GM12865 (cell line): ENCODE measurements at regions not wholly inside any gene's neighbourhood (a gene's known extent, or its start where the extent isn't known, plus 50 kb on each side); places are given as distances from the start of the nearest gene placed in this dataset.
"Not testable (repeated sequence)": the region's sequence is repeated elsewhere in the genome, so short reads cannot be mapped to it uniquely, and the experiment has no call there.

Source experiments
- DNase-seq: peaks from one replicate; pipeline ENCODE4 v3.0.0; 2010; ENCODE audit warnings: low read depth
- H3K4me3 ChIP-seq: 2 replicates; pipeline ENCODE4 v1.5.1; 2011; ENCODE audit warnings: mild to moderate bottlenecking, low read depth, low read length, control low read depth
- TF ChIP-seq, protein P1 (sequence below): IDR thresholded peaks from 2 replicates; pipeline ENCODE4 v1.5.1; 2011; ENCODE audit warnings: low read length, control low read depth, low read depth, inconsistent platforms; ENCODE audit not compliant: insufficient read depth; ENCODE audit errors: missing control alignments

DNA sequence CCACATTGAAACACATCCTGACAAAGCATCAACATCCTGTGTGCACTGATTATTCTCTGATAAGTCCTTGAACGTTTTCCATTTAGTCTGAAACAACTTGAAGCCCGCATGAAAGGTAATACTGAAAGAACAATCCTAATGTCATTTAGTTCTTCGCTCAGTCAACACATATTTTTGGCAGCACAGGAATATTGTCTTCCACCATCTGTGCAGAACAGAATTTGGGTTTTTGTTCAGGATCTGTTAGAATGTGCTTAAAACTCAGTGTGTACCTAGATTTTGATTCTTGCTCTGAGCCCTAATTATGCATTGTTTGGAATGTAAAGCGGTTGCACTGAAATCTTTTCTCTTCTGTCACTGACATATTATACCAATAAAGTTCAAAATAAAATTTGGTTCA is 1036.6 kb downstream of the CDH11 start:
- TF ChIP-seq, protein P1, sequence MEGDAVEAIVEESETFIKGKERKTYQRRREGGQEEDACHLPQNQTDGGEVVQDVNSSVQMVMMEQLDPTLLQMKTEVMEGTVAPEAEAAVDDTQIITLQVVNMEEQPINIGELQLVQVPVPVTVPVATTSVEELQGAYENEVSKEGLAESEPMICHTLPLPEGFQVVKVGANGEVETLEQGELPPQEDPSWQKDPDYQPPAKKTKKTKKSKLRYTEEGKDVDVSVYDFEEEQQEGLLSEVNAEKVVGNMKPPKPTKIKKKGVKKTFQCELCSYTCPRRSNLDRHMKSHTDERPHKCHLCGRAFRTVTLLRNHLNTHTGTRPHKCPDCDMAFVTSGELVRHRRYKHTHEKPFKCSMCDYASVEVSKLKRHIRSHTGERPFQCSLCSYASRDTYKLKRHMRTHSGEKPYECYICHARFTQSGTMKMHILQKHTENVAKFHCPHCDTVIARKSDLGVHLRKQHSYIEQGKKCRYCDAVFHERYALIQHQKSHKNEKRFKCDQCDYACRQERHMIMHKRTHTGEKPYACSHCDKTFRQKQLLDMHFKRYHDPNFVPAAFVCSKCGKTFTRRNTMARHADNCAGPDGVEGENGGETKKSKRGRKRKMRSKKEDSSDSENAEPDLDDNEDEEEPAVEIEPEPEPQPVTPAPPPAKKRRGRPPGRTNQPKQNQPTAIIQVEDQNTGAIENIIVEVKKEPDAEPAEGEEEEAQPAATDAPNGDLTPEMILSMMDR: no peak
- no peak for DNase-seq
- no peak overlapping the region for H3K4me3 ChIP-seq

DNA sequence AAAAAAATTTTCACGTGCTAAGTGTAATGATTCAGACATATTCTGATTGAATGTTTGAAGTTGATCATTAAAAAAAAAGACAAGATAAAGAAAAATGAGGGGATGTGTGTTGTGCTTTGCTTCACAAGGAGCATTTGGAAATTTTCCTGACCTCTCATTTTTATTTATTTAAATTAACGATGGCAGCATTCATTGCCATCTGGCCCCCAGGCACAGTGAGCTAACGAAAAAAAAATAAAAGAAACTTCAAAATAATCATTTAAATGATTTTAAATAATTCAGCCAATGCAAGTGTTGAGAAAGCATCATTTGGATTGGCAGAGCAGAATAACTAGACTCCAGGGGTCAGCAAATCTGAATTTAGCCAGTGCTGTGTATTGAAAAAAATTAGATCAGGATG is 1037.2 kb downstream of the CDH11 start:
- H3K4me3 ChIP-seq: no peak overlapping the region
- TF ChIP-seq, protein P1: no peak
- no peak for DNase-seq

DNA sequence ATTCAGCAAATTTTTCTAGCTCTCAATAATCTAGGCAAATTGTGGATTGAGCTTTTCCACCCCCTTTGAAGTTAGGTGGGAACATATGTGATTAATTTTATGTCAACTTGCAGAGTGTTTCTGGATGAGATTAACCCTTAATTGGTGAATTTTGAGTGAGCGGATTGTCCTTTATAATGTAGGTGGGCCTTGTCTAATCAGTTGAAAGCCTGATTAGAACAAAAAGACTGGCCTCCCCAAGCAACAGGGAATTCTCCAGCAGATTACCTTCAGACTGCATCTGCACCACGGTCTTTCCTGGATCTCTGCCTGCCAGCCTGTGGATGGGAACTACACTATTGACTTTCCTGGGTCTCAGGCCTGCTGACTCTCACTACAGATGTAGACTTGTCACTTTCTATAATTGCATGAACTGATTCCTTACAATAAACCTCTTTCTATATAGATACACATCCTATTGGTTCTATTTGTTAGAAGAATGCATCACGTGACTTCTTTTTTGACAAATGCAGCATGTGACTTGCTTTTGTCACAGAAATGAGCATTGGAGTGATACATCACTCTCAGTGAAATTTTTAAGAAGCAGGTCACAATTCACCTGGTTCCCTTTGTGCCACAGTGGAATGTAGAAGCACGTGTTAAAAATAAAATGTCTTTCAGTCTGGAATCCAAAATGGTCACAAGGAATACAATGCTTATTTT is 1038.3 kb downstream of the CDH11 start:
- DNase-seq: no peak
- TF ChIP-seq, protein P1: no peak
- no peak overlapping the region for H3K4me3 ChIP-seq

DNA sequence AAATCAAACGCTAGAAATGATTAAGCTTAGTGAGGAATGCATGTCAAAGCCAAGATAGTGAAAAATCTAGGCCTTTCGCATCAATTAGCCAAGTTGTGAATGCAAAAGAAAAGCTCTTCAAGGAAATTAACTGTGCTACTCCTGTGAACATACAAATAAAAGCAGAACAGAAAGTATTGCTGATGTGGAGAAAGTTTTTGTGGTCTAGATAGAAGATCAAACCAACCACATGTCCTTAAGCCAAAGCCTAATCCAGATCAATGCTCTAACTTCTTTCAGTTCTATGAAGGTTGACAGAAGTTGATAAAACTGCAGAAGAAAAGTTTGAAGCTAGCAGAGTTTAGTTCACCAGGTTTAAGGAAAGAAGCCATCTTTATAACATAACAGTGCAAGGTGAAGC is 1044.6 kb downstream of the CDH11 start:
- DNase-seq: no peak
- TF ChIP-seq, protein P1: no peak
- H3K4me3 ChIP-seq: no peak overlapping the region

DNA sequence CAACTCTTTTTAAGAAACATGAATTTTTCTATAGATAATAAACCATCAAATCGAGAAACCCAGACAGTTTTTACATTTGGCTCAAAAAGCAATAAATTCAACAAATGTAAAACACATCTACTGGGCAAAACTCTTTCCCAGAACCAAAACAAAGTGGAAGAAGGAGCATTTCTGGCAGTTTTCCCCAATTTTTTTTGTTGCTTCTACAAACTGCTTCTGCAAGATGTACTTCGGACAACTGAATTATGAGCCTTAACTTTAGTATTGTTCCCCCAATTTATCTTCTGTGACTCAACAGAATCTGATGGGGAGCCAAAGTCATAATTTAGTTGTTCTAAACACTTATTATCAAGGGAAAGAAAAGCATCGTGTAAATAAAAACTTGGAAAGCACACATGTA is 1047.2 kb downstream of the CDH11 start:
- TF ChIP-seq, protein P1: no peak
- no peak overlapping the region for H3K4me3 ChIP-seq
- no peak for DNase-seq

DNA sequence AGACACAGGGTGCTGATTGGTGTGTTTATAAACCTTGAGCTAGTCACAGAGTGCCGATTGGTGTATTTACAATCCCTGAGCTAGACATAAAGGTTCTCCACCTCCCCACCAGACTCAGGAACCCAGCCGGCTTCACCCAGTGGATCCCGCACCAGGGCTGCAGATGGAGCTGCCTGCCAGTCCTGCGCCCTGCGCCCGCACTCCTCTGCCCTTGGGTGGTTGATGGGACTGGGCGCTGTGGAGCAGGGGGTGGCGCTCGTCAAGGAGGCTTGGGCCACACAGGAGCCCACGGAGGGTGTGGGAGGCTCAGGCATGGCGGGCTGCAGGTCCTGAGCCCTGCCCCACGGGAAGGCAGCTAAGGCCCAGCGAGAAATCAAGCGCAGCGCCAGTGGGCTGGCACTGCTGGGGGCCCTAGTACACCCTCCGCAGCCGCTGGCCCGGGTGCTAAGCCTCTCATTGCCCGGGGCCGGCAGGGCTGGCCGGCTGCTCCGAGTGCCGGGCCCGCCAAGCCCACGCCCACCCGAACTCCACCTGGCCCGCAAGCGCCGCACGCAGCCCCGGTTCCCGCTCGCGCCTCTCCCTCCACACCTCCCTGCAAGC is 1049.6 kb downstream of the CDH11 start:
- not testable (repeated sequence) for DNase-seq, H3K4me3 ChIP-seq

DNA sequence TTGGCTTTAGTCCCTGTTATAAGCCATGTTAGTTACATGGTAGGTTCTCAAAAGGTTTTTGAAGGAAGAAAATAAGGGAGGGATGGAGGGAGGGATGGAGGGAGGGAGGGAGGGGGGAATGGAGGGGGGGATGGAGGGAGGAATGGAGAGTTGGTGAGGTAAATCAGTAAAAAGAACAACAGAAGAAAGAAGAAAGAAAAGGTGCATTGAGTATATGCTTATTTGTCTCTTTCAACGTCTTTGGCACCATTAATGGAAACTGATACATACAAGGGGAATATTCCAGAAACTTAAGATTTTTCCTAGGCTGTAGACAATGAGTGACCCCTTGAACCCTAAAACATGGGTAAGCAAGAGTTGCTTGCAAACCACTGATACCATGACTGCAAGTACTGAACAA is 1056.3 kb downstream of the CDH11 start:
- TF ChIP-seq, protein P1: no peak
- H3K4me3 ChIP-seq: no peak overlapping the region
- DNase-seq: no peak
